OCI-LY7 (cell line): ENCODE measurements at regions not wholly inside any gene's neighbourhood (a gene's known extent, or its start where the extent isn't known, plus 50 kb on each side); places are given as distances from the start of the nearest gene placed in this dataset.

ENCODE experiments used
- BruUV-seq: library from RNA; stranded (reverse); fragments of 400-500 nt; replicated peaks from 2 replicates; lab custom pipeline; 2021; lab: Mats Ljungman, UMichigan
- CTCF ChIA-PET: fragments of 300-600 bp; sonication (Branson Sonifier 250); formaldehyde crosslinking; loops from one replicate; lab custom pipeline; 2022; ENCODE audit warnings: antibody characterized with exemption; ENCODE audit not compliant: unreplicated experiment; lab: Charles Lee
- POLR2A ChIA-PET: fragments of 300-600 bp; sonication (Branson Sonifier 250); formaldehyde crosslinking; loops from one replicate; lab custom pipeline; 2022; ENCODE audit warnings: antibody characterized with exemption; lab: Charles Lee
- DNase-seq: peaks from one replicate; pipeline ENCODE4 v3.0.0-alpha.2; 2015; ENCODE audit warnings: low spot score
- H2AFZ ChIP-seq: fragments of 200-600 bp; sonication (generic), shearing (Covaris generic); 2 replicates; pipeline ENCODE4 v1.6.1; 2014; ENCODE audit warnings: mild to moderate bottlenecking, antibody characterized with exemption, low read length, moderate library complexity
- H3K27ac ChIP-seq: fragments of 200-600 bp; sonication (generic); 2 replicates; pipeline ENCODE4 v1.5.1; 2014; ENCODE audit warnings: mixed run types, low read depth, mild to moderate bottlenecking, moderate library complexity, low read length, inconsistent platforms; ENCODE audit not compliant: poor library complexity, severe bottlenecking
- H3K36me3 ChIP-seq: fragments of 200-600 bp; sonication (generic); 2 replicates; pipeline ENCODE4 v1.6.1; 2014; ENCODE audit warnings: mild to moderate bottlenecking, antibody characterized with exemption, low read length, moderate library complexity, mixed read lengths; ENCODE audit not compliant: insufficient read depth
- H3K4me1 ChIP-seq: fragments of 200-600 bp; sonication (generic); 2 replicates; pipeline ENCODE4 v1.5.1; 2014; ENCODE audit warnings: mild to moderate bottlenecking, low read length; ENCODE audit not compliant: insufficient read depth, poor library complexity, severe bottlenecking
- H3K4me2 ChIP-seq: fragments of 200-600 bp; sonication (generic); 2 replicates; pipeline ENCODE4 v1.6.1; 2014; ENCODE audit warnings: mild to moderate bottlenecking, low read length
- H3K4me3 ChIP-seq: fragments of 200-600 bp; sonication (generic); 2 replicates; pipeline ENCODE4 v1.5.1; 2014; ENCODE audit warnings: mild to moderate bottlenecking, low read depth, low read length; ENCODE audit not compliant: poor library complexity, severe bottlenecking
- H3K79me2 ChIP-seq: fragments of 200-600 bp; sonication (generic); 2 replicates; pipeline ENCODE4 v1.6.1; 2016; ENCODE audit warnings: low read depth, mild to moderate bottlenecking, low read length, moderate library complexity, mixed read lengths; ENCODE audit not compliant: insufficient read depth
- H3K9me2 ChIP-seq: fragments of 200-600 bp; sonication (generic); 2 replicates; pipeline ENCODE4 v1.6.1; 2016; ENCODE audit warnings: mild to moderate bottlenecking, low read length, mixed read lengths; ENCODE audit not compliant: insufficient read depth
- H3K9me3 ChIP-seq: fragments of 200-600 bp; sonication (generic); 2 replicates; pipeline ENCODE4 v1.6.1; 2014; ENCODE audit warnings: mild to moderate bottlenecking, mixed run types, low read length, mixed read lengths
- H4K20me1 ChIP-seq: fragments of 200-600 bp; sonication (generic); 2 replicates; pipeline ENCODE4 v1.6.1; 2014; ENCODE audit warnings: mild to moderate bottlenecking, antibody characterized with exemption, low read length, moderate library complexity, mixed read lengths; ENCODE audit not compliant: insufficient read depth
- CTCF ChIP-seq: fragments of 200-600 bp; sonication (generic); conservative IDR thresholded peaks from 2 replicates; pipeline ENCODE4 v1.5.1; 2014; ENCODE audit warnings: mild to moderate bottlenecking, antibody characterized with exemption, low read length, moderate library complexity, mixed read lengths
- EZH2phosphoT487 ChIP-seq: fragments of 200-600 bp; sonication (generic); IDR thresholded peaks from 2 replicates; pipeline ENCODE4 v1.6.1; 2018; ENCODE audit warnings: low read depth, borderline replicate concordance, mild to moderate bottlenecking, mixed run types, antibody characterized with exemption, low read length, moderate library complexity, mixed read lengths
- intact Hi-C: fragments of 100-400 bp; cut with micrococcal nuclease; formaldehyde crosslinking; loops from one replicate; pipeline ENCODE4 v1.10.0; 2022; ENCODE audit not compliant: unreplicated experiment

GRCh38 chr6:84428300-84428907, 201.0 kb upstream of the CEP162 start:
- ChIA-PET CTCF (no interaction called here), POLR2A (interaction anchor here (0.6 to 1.3 kb wide), 3 partner anchors 86 to 681 kb away, joined by 3 to 4 read pairs (median 3); no protein-coding TSS in a partner anchor)
- H3K4me1 ChIP-seq = no peaks in the 10 kb centered on the region
- no peaks in the 10 kb centered on the region for H3K36me3 ChIP-seq
- peak; percentile 21 for DNase-seq
- H3K79me2 ChIP-seq = no peaks in the 10 kb centered on the region
- no peak overlapping the region for H3K4me2 ChIP-seq
- no peaks in the 10 kb centered on the region for H3K9me3 ChIP-seq
- intact Hi-C loops = loop anchor here (1.0 kb wide), 1 partner anchor 895 kb away; no protein-coding TSS in a partner anchor
- BruUV-seq = no TSS peak
- H3K9me2 ChIP-seq = no peaks in the 10 kb centered on the region
- H4K20me1 ChIP-seq = no peaks in the 10 kb centered on the region
- TF ChIP-seq EZH2phosphoT487 = no peak
- TF ChIP-seq CTCF = peak; percentile 81
- no peak overlapping the region for H3K4me3 ChIP-seq
- no peak overlapping the region for H3K27ac ChIP-seq
- H2AFZ ChIP-seq = no peak overlapping the region

GRCh38 chr6:84425971-84426705, 198.7 kb upstream of the CEP162 start:
- no peak for DNase-seq
- Histone ChIP-seq H3K4me2 (no peak overlapping the region), H3K9me2 (no peaks in the 10 kb centered on the region), H2AFZ (no peak overlapping the region), H3K4me3 (no peak overlapping the region), H3K9me3 (no peaks in the 10 kb centered on the region), H3K27ac (no peak overlapping the region), H3K79me2 (no peaks in the 10 kb centered on the region), H4K20me1 (no peaks in the 10 kb centered on the region), H3K36me3 (no peaks in the 10 kb centered on the region), H3K4me1 (no peaks in the 10 kb centered on the region)
- POLR2A ChIA-PET = interaction anchor here (0.6 kb wide), 1 partner anchor 10 kb away, joined by 3 read pairs; no protein-coding TSS in a partner anchor
- CTCF ChIA-PET = no interaction called here
- BruUV-seq = no TSS peak
- intact Hi-C loops = no loop called here
- TF ChIP-seq EZH2phosphoT487 (no peak), CTCF (no peak)

- Histone ChIP-seq H3K36me3 (no peaks in the 10 kb centered on the region), H3K4me2 (no peak overlapping the region), H3K9me3 (no peaks in the 10 kb centered on the region), H3K79me2 (no peaks in the 10 kb centered on the region), H3K27ac (no peak overlapping the region), H3K4me1 (no peaks in the 10 kb centered on the region), H3K9me2 (no peaks in the 10 kb centered on the region), H2AFZ (no peak overlapping the region), H3K4me3 (no peak overlapping the region), H4K20me1 (no peaks in the 10 kb centered on the region)
- intact Hi-C loops = no loop called here
- CTCF ChIA-PET = no interaction called here
- BruUV-seq = no TSS peak
- POLR2A ChIA-PET = interaction anchor here (0.6 to 0.7 kb wide), 2 partner anchors 285 to 450 kb away, joined by 3 read pairs; no protein-coding TSS in a partner anchor
- TF ChIP-seq CTCF = no peak
- no peak for TF ChIP-seq EZH2phosphoT487
- DNase-seq = no peak
Measured at GRCh38 chr6:84424956-84425355, 197.5 kb upstream of the CEP162 start.
